Endodermal cell (in vitro differentiated cells): ENCODE measurements at regions not wholly inside any gene's neighbourhood (a gene's known extent, or its start where the extent isn't known, plus 50 kb on each side); places are given as distances from the start of the nearest gene placed in this dataset.

Source experiments
- DNase-seq: peaks from one replicate; pipeline ENCODE4 v3.0.0-alpha.2; 2017
- H3K27ac ChIP-seq: 2 replicates; pipeline ENCODE4 v1.5.1; 2013; ENCODE audit warnings: mild to moderate bottlenecking, low read depth, low read length, moderate library complexity
- H3K27me3 ChIP-seq: 2 replicates; pipeline ENCODE4 v1.6.1; 2013; ENCODE audit warnings: mild to moderate bottlenecking, low read length, moderate library complexity; ENCODE audit not compliant: insufficient read depth, control insufficient read depth, poor library complexity, severe bottlenecking
- H3K36me3 ChIP-seq: 2 replicates; pipeline ENCODE4 v1.7.0; 2013; ENCODE audit warnings: mild to moderate bottlenecking, low read length, moderate library complexity; ENCODE audit not compliant: control insufficient read depth, insufficient read depth
- H3K4me1 ChIP-seq: one replicate; pipeline ENCODE4 v1.7.0; 2013; ENCODE audit warnings: low read length; ENCODE audit not compliant: control insufficient read depth, insufficient read depth
- H3K4me3 ChIP-seq: 2 replicates; pipeline ENCODE4 v1.5.1; 2013; ENCODE audit warnings: mild to moderate bottlenecking, low read length, moderate library complexity
- H3K9ac ChIP-seq: 2 replicates; pipeline ENCODE4 v1.6.1; 2013; ENCODE audit warnings: mild to moderate bottlenecking, low read length, moderate library complexity; ENCODE audit not compliant: poor library complexity, severe bottlenecking; ENCODE audit errors: extremely low read depth
- H3K9me3 ChIP-seq: 2 replicates; pipeline ENCODE4 v1.6.1; 2013; ENCODE audit warnings: mild to moderate bottlenecking, low read length, moderate library complexity; ENCODE audit not compliant: control insufficient read depth
- H3K27ac Mint-ChIP-seq: 2 replicates; pipeline ENCODE4 v1.8.0; 2020; ENCODE audit warnings: mixed read lengths
- H3K27me3 Mint-ChIP-seq: 2 replicates; pipeline ENCODE4 v1.8.0; 2021; ENCODE audit warnings: mild to moderate bottlenecking, mixed read lengths; ENCODE audit not compliant: insufficient read depth
- H3K36me3 Mint-ChIP-seq: 2 replicates; pipeline ENCODE4 v1.8.0; 2020; ENCODE audit warnings: low read depth, mixed read lengths
- H3K4me1 Mint-ChIP-seq: 2 replicates; pipeline ENCODE4 v1.8.0; 2020; ENCODE audit warnings: mixed read lengths
- H3K4me3 Mint-ChIP-seq: 2 replicates; pipeline ENCODE4 v1.8.0; 2020; ENCODE audit warnings: mild to moderate bottlenecking, moderate library complexity, mixed read lengths
- H3K9me3 Mint-ChIP-seq: 2 replicates; pipeline ENCODE4 v1.8.0; 2020; ENCODE audit warnings: mild to moderate bottlenecking, mixed read lengths
- WGBS, 2 experiments: methylation state at CpG; one replicate each; pipeline versions ENCODE4 v1.1.5 to v1.1.7; 2013; ENCODE audit warnings: missing lambda C conversion rate in 2 of 2, mixed read lengths in 1 of 2; ENCODE audit not compliant: insufficient coverage in 1 of 2, insufficient read length in 1 of 2; 5-methylcytosine and 5-hydroxymethylcytosine counted together
- TF ChIP-seq, protein P1 (sequence below): fragments of 200-600 bp; sonication (generic); conservative IDR thresholded peaks from 2 replicates; pipeline ENCODE4 v1.5.0; 2021; ENCODE audit warnings: antibody characterized with exemption, mild to moderate bottlenecking

GRCh38 chr5:120255214-120255613 lies 208.9 kb upstream of the PRR16 start:
- Mint-ChIP-seq H3K4me3 (no peak overlapping the region), H3K27me3 (no peaks in the 10 kb centered on the region), H3K4me1 (peaks cover 2% of the 10 kb centered on the region), H3K36me3 (no peaks in the 10 kb centered on the region), H3K9me3 (no peaks in the 10 kb centered on the region), H3K27ac (no peak overlapping the region)
- no peak overlapping the region for H3K4me3 ChIP-seq
- no peaks in the 10 kb centered on the region for H3K4me1 ChIP-seq
- no peaks in the 10 kb centered on the region for H3K36me3 ChIP-seq
- H3K27me3 ChIP-seq = no peaks in the 10 kb centered on the region
- no peak for DNase-seq
- H3K27ac ChIP-seq = no peak overlapping the region
- no peaks in the 10 kb centered on the region for H3K9me3 ChIP-seq
- no peak overlapping the region for H3K9ac ChIP-seq
- TF ChIP-seq, protein P1, sequence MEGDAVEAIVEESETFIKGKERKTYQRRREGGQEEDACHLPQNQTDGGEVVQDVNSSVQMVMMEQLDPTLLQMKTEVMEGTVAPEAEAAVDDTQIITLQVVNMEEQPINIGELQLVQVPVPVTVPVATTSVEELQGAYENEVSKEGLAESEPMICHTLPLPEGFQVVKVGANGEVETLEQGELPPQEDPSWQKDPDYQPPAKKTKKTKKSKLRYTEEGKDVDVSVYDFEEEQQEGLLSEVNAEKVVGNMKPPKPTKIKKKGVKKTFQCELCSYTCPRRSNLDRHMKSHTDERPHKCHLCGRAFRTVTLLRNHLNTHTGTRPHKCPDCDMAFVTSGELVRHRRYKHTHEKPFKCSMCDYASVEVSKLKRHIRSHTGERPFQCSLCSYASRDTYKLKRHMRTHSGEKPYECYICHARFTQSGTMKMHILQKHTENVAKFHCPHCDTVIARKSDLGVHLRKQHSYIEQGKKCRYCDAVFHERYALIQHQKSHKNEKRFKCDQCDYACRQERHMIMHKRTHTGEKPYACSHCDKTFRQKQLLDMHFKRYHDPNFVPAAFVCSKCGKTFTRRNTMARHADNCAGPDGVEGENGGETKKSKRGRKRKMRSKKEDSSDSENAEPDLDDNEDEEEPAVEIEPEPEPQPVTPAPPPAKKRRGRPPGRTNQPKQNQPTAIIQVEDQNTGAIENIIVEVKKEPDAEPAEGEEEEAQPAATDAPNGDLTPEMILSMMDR = no peak
- 77% methylated on average over 1 of the region's 2 CpGs; no CpG with 5 or more reads in 1 of the 2 experiments for WGBS, 2 experiments

DNA sequence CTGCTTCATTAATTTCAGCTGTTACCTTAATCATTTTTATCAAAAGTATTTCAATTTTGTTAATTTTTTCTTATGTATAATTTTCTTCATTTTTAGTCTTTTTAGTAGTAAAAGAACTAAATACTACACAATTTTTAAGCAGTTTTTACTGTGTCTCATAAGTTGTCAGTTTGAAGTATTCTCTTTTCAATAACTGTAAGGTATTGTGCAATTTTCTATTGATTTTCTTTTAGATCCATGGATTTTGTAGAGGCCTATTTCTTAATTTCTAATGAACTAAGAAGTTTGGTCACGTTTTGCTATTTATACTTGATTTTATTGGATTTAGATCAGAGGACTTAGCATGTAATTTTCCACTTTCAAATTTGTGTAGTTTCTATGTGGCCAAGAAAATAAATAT lies 207.7 kb upstream of the PRR16 start:
- H3K4me3 ChIP-seq = no peak overlapping the region
- no peaks in the 10 kb centered on the region for H3K9me3 ChIP-seq
- no peak overlapping the region for H3K27ac ChIP-seq
- no peaks in the 10 kb centered on the region for H3K36me3 Mint-ChIP-seq
- no peak overlapping the region for H3K9ac ChIP-seq
- H3K9me3 Mint-ChIP-seq = no peaks in the 10 kb centered on the region
- H3K36me3 ChIP-seq = no peaks in the 10 kb centered on the region
- H3K27ac Mint-ChIP-seq = no peak overlapping the region
- no peaks in the 10 kb centered on the region for H3K4me1 ChIP-seq
- no peaks in the 10 kb centered on the region for H3K27me3 ChIP-seq
- H3K4me3 Mint-ChIP-seq = no peak overlapping the region
- DNase-seq = no peak
- TF ChIP-seq, protein P1 = no peak
- WGBS, 2 experiments = 64% methylated on average over 1 of the region's 1 CpG; no CpG with 5 or more reads in 1 of the 2 experiments
- peaks cover 2% of the 10 kb centered on the region for H3K4me1 Mint-ChIP-seq
- no peaks in the 10 kb centered on the region for H3K27me3 Mint-ChIP-seq

DNA sequence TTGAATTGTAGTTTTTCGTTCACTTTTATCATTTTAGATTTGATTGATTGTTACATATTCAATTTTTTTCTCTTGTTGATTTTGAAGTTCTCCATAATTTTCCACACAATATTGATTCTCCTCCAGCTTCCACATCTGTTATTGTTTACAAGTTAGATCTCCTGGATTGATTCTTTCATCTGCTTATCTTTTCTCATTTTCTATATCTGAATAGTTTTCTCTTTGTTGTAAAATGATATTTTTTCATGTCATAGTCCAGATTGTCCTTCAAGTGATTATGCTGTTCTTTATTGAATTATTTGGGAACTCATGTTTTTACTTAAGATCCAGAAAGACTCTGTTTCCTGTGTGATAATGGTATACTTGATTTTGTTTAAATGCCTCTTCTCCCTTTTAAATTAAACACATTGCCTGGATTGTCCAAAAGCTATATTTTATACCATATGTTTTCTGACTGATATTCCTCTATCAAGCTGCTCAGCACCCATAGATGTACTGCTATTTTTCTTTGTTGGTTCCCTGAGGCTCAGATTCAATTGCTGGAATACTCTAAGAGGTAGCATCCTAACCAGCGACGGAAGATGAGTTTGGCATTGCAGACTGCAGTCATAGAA lies 206.6 kb upstream of the PRR16 start:
- no peaks in the 10 kb centered on the region for H3K36me3 Mint-ChIP-seq
- WGBS, 2 experiments = 93 to 94% methylated on average over 2 of the region's 3 CpGs
- no peaks in the 10 kb centered on the region for H3K27me3 Mint-ChIP-seq
- no peaks in the 10 kb centered on the region for H3K9me3 Mint-ChIP-seq
- peaks cover 2% of the 10 kb centered on the region for H3K4me1 Mint-ChIP-seq
- H3K4me3 Mint-ChIP-seq = no peak overlapping the region
- no peak for DNase-seq
- no peak overlapping the region for H3K27ac Mint-ChIP-seq
- H3K27ac ChIP-seq = no peak overlapping the region
- H3K9ac ChIP-seq = no peak overlapping the region
- H3K9me3 ChIP-seq = no peaks in the 10 kb centered on the region
- no peaks in the 10 kb centered on the region for H3K36me3 ChIP-seq
- no peaks in the 10 kb centered on the region for H3K4me1 ChIP-seq
- no peak overlapping the region for H3K4me3 ChIP-seq
- no peaks in the 10 kb centered on the region for H3K27me3 ChIP-seq
- TF ChIP-seq, protein P1 = no peak
